ENCODE measurements at regions not wholly inside any gene's neighbourhood (a gene's known extent, or its start where the extent isn't known, plus 50 kb on each side); places are given as distances from the start of the nearest gene placed in this dataset.
A peak's percentile ranks its signal among the peaks of the same experiment; 100 is the strongest.

GRCh38 chr7:27387864-27388263 is 145.3 kb downstream of the EVX1 start:
- peaks cover 20% of the 10 kb centered on the region for H3K27me3 Mint-ChIP-seq
- H3K4me3 Mint-ChIP-seq: no peak overlapping the region
- no peaks in the 10 kb centered on the region for H3K9me3 Mint-ChIP-seq
- no peak for ATAC-seq
- H3K4me1 Mint-ChIP-seq: no peaks in the 10 kb centered on the region
- H3K27ac Mint-ChIP-seq: no peak overlapping the region
- DNase-seq: no peak

GRCh38 chr7:27388561-27388960 is 146.0 kb downstream of the EVX1 start:
- H3K4me3 Mint-ChIP-seq: no peak overlapping the region
- no peak for DNase-seq
- no peaks in the 10 kb centered on the region for H3K9me3 Mint-ChIP-seq
- no peak for ATAC-seq
- H3K27me3 Mint-ChIP-seq: peaks cover 24% of the 10 kb centered on the region
- no peaks in the 10 kb centered on the region for H3K4me1 Mint-ChIP-seq
- H3K27ac Mint-ChIP-seq: no peak overlapping the region

- Mint-ChIP-seq H3K4me1 (no peaks in the 10 kb centered on the region), H3K27ac (no peak overlapping the region), H3K27me3 (peaks cover 33% of the 10 kb centered on the region), H3K4me3 (no peak overlapping the region), H3K9me3 (no peaks in the 10 kb centered on the region)
- DNase-seq (no peak), ATAC-seq (no peak)
Measured at GRCh38 chr7:27389496-27389895, 146.9 kb downstream of the EVX1 start.

- ATAC-seq: no peak
- no peak overlapping the region for H3K4me3 Mint-ChIP-seq
- no peaks in the 10 kb centered on the region for H3K4me1 Mint-ChIP-seq
Measured at GRCh38 chr7:27392477-27392876, 149.9 kb downstream of the EVX1 start.

GRCh38 chr7:27394871-27395270 is 152.3 kb downstream of the EVX1 start:
- ATAC-seq (no peak), DNase-seq (no peak)
- Mint-ChIP-seq H3K27ac (no peak overlapping the region), H3K27me3 (peaks cover 33% of the 10 kb centered on the region), H3K4me3 (no peak overlapping the region), H3K4me1 (no peaks in the 10 kb centered on the region), H3K9me3 (no peaks in the 10 kb centered on the region)

More at GRCh38 chr7:27392477-27392876, 149.9 kb downstream of the EVX1 start:
- no peak for DNase-seq
- no peaks in the 10 kb centered on the region for H3K9me3 Mint-ChIP-seq
- H3K27me3 Mint-ChIP-seq: peaks cover 33% of the 10 kb centered on the region
- no peak overlapping the region for H3K27ac Mint-ChIP-seq

- Mint-ChIP-seq H3K27me3 (peaks cover 31% of the 10 kb centered on the region), H3K9me3 (no peaks in the 10 kb centered on the region), H3K27ac (no peak overlapping the region), H3K4me3 (no peak overlapping the region), H3K4me1 (no peaks in the 10 kb centered on the region)
- DNase-seq (no peak), ATAC-seq (no peak)
Measured at GRCh38 chr7:27395626-27396025, 153.0 kb downstream of the EVX1 start.

GRCh38 chr7:27397503-27397902 is 154.9 kb downstream of the EVX1 start:
- H3K27ac Mint-ChIP-seq: no peak overlapping the region
- H3K4me3 Mint-ChIP-seq: no peak overlapping the region
- H3K4me1 Mint-ChIP-seq: no peaks in the 10 kb centered on the region
- ATAC-seq (no peak), DNase-seq (no peak)
- peaks cover 30% of the 10 kb centered on the region for H3K27me3 Mint-ChIP-seq
- peaks cover 6 to 8% of the 10 kb centered on the region in 2 donors for H3K9me3 Mint-ChIP-seq

- Mint-ChIP-seq H3K27me3 (peaks cover 23% of the 10 kb centered on the region), H3K9me3 (peaks cover 6 to 8% of the 10 kb centered on the region in 2 donors), H3K4me1 (no peaks in the 10 kb centered on the region), H3K27ac (no peak overlapping the region), H3K4me3 (no peak overlapping the region)
- DNase-seq (no peak), ATAC-seq (no peak)
Measured at GRCh38 chr7:27398851-27399250, 156.2 kb downstream of the EVX1 start.

GRCh38 chr7:27399791-27400567 is 157.4 kb downstream of the EVX1 start:
- peaks cover 6 to 8% of the 10 kb centered on the region in 2 donors for H3K9me3 Mint-ChIP-seq
- H3K27me3 Mint-ChIP-seq: peaks cover 16% of the 10 kb centered on the region
- DNase-seq (no peak), ATAC-seq (no peak)
- H3K27ac Mint-ChIP-seq: peak overlapping the region in 1 of 2 donors; percentile 45
- H3K4me3 Mint-ChIP-seq: no peak overlapping the region
- no peaks in the 10 kb centered on the region for H3K4me1 Mint-ChIP-seq

- Mint-ChIP-seq H3K4me1 (no peaks in the 10 kb centered on the region), H3K27me3 (peaks cover 24% of the 10 kb centered on the region), H3K4me3 (no peak overlapping the region), H3K27ac (no peak overlapping the region), H3K9me3 (peaks cover 6 to 8% of the 10 kb centered on the region in 2 donors)
- DNase-seq (no peak), ATAC-seq (no peak)
Measured at GRCh38 chr7:27405780-27406179, 163.2 kb downstream of the EVX1 start.

GRCh38 chr7:27409311-27409710 is 166.7 kb downstream of the EVX1 start:
- ATAC-seq (no peak), DNase-seq (no peak)
- peaks cover 33% of the 10 kb centered on the region for H3K27me3 Mint-ChIP-seq
- H3K27ac Mint-ChIP-seq: no peak overlapping the region
- no peak overlapping the region for H3K4me3 Mint-ChIP-seq
- no peaks in the 10 kb centered on the region for H3K4me1 Mint-ChIP-seq
- H3K9me3 Mint-ChIP-seq: no peaks in the 10 kb centered on the region

GRCh38 chr7:27409776-27410175 is 167.2 kb downstream of the EVX1 start:
- ATAC-seq (no peak), DNase-seq (no peak)
- Mint-ChIP-seq H3K27ac (no peak overlapping the region), H3K4me1 (no peaks in the 10 kb centered on the region), H3K9me3 (no peaks in the 10 kb centered on the region), H3K4me3 (no peak overlapping the region), H3K27me3 (peaks cover 33% of the 10 kb centered on the region)

GRCh38 chr7:27410812-27411544 is 168.4 kb downstream of the EVX1 start:
- no peaks in the 10 kb centered on the region for H3K4me1 Mint-ChIP-seq
- no peak for DNase-seq
- H3K27ac Mint-ChIP-seq: peak overlapping the region in 1 of 2 donors; percentile 2
- peaks cover 28% of the 10 kb centered on the region for H3K27me3 Mint-ChIP-seq
- no peak overlapping the region for H3K4me3 Mint-ChIP-seq
- ATAC-seq: no peak
- no peaks in the 10 kb centered on the region for H3K9me3 Mint-ChIP-seq

- Mint-ChIP-seq H3K27ac (no peak overlapping the region), H3K4me3 (no peak overlapping the region), H3K4me1 (no peaks in the 10 kb centered on the region), H3K9me3 (no peaks in the 10 kb centered on the region), H3K27me3 (peaks cover 25% of the 10 kb centered on the region)
- DNase-seq: no peak
- ATAC-seq: no peak
Measured at GRCh38 chr7:27412164-27412563, 169.6 kb downstream of the EVX1 start.

GRCh38 chr7:27418541-27418940 is 175.9 kb downstream of the EVX1 start:
- Mint-ChIP-seq H3K4me3 (no peak overlapping the region), H3K4me1 (no peaks in the 10 kb centered on the region), H3K27ac (no peak overlapping the region), H3K9me3 (no peaks in the 10 kb centered on the region), H3K27me3 (peaks cover 12% of the 10 kb centered on the region)
- DNase-seq: no peak
- ATAC-seq: no peak

- Mint-ChIP-seq H3K4me3 (no peak overlapping the region), H3K27me3 (peaks cover 23% of the 10 kb centered on the region), H3K9me3 (no peaks in the 10 kb centered on the region), H3K27ac (no peak overlapping the region), H3K4me1 (no peaks in the 10 kb centered on the region)
- ATAC-seq: no peak
- no peak for DNase-seq
Measured at GRCh38 chr7:27419581-27420177, 177.1 kb downstream of the EVX1 start.
